AG10803 (cell line): ENCODE measurements at regions not wholly inside any gene's neighbourhood (a gene's known extent, or its start where the extent isn't known, plus 50 kb on each side); places are given as distances from the start of the nearest gene placed in this dataset.

Source experiments
- DNase-seq: peaks from one replicate; pipeline ENCODE4 v3.0.0; 2010; ENCODE audit warnings: low read depth
- H3K4me3 ChIP-seq: 2 replicates; pipeline ENCODE4 v1.5.1; 2011; ENCODE audit warnings: mild to moderate bottlenecking, low read length, control low read depth
- CTCF ChIP-seq: conservative IDR thresholded peaks from 2 replicates; pipeline ENCODE4 v1.5.1; 2011; ENCODE audit warnings: mild to moderate bottlenecking, low read length, control low read depth, inconsistent platforms

- H3K4me3 ChIP-seq = no peak overlapping the region
- TF ChIP-seq CTCF = no peak
- no peak for DNase-seq
Observed at GRCh38 chr5:93236807-93237421, 344.1 kb downstream of the NR2F1-AS1 start.

DNA sequence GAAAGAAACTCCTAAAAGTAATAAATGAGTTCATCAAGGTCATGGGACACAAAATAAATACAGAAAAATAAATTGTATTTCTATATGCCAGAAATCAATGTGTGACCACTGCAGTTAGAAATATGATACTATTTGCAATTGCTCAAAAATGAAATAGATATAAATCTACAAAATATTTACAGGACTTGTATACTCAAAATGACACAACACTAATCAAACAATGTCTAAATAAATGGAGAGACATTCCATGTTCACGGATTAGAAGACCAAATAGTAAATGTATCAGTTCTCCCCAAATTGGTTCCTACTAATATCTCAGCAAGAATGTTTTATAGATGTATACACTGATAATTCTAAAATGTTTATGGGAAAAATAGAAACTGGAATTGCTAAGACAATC, 345.3 kb downstream of the NR2F1-AS1 start:
- no peak for TF ChIP-seq CTCF
- no peak for DNase-seq
- no peak overlapping the region for H3K4me3 ChIP-seq

DNA sequence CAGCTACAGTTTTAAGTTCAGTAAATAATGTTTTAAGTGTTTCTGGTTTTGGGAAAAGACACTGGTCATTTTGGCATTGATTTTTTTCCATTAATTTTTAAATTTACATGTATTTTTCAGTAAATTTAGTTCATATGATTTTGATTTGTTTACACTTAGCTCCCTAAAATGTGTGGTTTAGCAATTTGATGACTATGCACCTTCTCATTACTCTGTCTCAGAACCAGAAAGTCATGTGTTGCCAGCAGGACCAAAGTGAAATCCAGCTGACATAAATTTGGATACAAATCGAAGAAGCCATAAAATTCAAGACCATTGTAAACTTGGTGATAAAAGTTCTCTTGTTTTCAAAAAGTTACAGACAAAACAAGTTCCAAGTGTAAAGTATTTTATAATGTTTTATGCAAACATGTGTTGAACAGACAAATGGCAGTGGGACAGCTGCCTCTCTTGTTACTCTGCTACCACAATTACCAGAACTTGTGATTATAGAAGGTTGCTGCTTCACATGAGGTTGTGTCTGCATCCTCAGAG, 354.8 kb downstream of the NR2F1-AS1 start:
- no peak for TF ChIP-seq CTCF
- H3K4me3 ChIP-seq = no peak overlapping the region
- peak; percentile 58 for DNase-seq

- no peak overlapping the region for H3K4me3 ChIP-seq
- DNase-seq = no peak
- no peak for TF ChIP-seq CTCF
Observed at GRCh38 chr5:93225748-93226147, 355.3 kb downstream of the NR2F1-AS1 start.

DNA sequence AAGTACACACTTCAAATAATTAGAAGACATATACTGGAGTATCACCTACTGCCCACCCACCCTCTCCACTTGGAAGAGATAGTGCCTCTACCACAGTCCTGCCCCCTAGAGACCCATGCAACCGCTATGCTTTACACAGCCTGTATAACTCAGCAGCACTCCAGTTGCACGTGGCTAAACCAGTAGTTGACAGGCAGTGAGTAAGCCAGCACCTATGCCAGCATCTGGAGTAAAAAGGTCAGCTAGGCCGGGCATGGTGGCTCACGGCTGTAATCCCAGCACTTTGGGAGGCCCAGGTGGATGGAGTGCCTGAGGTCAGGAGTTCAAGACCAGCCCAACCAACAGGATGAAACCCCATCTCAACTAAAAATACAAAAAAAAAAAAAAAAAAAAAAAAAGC, 356.4 kb downstream of the NR2F1-AS1 start:
- no peak for TF ChIP-seq CTCF
- no peak overlapping the region for H3K4me3 ChIP-seq
- DNase-seq = no peak

DNA sequence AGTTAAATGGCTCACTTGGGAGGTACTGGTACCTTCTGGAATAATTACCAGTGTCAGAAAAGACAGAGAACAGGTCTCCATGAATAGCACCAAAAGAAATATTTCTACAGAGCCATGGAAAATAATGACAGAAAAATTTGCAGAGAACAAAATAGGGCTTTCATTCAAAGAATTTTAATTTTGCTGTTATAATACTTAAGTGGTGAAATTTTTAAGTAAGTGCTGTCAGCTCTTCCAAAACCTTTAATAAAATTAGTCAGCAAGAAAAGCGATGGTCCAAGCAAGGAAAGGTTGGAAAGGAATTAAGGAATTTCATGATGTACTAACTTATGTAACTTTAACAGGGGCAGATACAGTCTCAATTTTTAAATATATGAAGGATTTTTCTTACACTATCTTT, 359.2 kb downstream of the NR2F1-AS1 start:
- no peak overlapping the region for H3K4me3 ChIP-seq
- TF ChIP-seq CTCF = no peak
- DNase-seq = no peak

- DNase-seq = no peak
- TF ChIP-seq CTCF = no peak
- H3K4me3 ChIP-seq = no peak overlapping the region
Observed at GRCh38 chr5:93220431-93220830, 360.6 kb downstream of the NR2F1-AS1 start.
